Tibial artery (tissue), 4 donors: ENCODE measurements at regions not wholly inside any gene's neighbourhood (a gene's known extent, or its start where the extent isn't known, plus 50 kb on each side); places are given as distances from the start of the nearest gene placed in this dataset.

ENCODE experiments used
- DNase-seq, 2 donors: peaks; one replicate each; pipeline ENCODE4 v3.0.0-alpha.2; 2019
- H3K27ac ChIP-seq, 2 donors: fragments of 200-600 bp; sonication (generic) in 1 of 2; 1 replicate in 1 of 2; 2 replicates in 1 of 2; pipeline ENCODE4 v1.5.1; 2018 to 2019; ENCODE audit warnings: mild to moderate bottlenecking in 1 of 2
- H3K27me3 ChIP-seq, 2 donors: fragments of 200-600 bp; sonication (generic) in 1 of 2; one replicate each; pipeline versions ENCODE4 v1.5.1 to v1.6.0; 2016 to 2019
- H3K36me3 ChIP-seq, 3 donors: fragments of 200-600 bp; sonication (generic) in 2 of 3; one replicate each; pipeline ENCODE4 v1.5.1; 2016 to 2019; ENCODE audit warnings: mild to moderate bottlenecking in 2 of 3
- H3K4me1 ChIP-seq, 4 donors: fragments of 200-600 bp; sonication (generic) in 2 of 4; 1 replicate in 3 of 4; 2 replicates in 1 of 4; pipeline ENCODE4 v1.5.1; 2016 to 2019
- H3K4me3 ChIP-seq, 2 donors: fragments of 200-600 bp; sonication (generic) in 1 of 2; 1 replicate in 1 of 2; 2 replicates in 1 of 2; pipeline ENCODE4 v1.5.1; 2018 to 2019; ENCODE audit warnings: mild to moderate bottlenecking in 2 of 2
- H3K9me3 ChIP-seq, 3 donors: fragments of 200-600 bp; sonication (generic) in 1 of 3; one replicate each; pipeline ENCODE4 v1.5.1; 2016 to 2019
- CTCF ChIP-seq, 2 experiments: fragments of 200-600 bp in 1 of 2; fragments of 450-650 bp in 1 of 2; IDR thresholded peaks; one replicate each; pipeline ENCODE4 v1.5.1; 2017 to 2019; ENCODE audit warnings: antibody characterized with exemption in 2 of 2, mild to moderate bottlenecking in 1 of 2, moderate library complexity in 1 of 2
- intact Hi-C: fragments of 100-400 bp; cut with DNase I; formaldehyde crosslinking; loops from one replicate; pipeline ENCODE4 v1.15.0; 2023; ENCODE audit warnings: low total_unique reads

GRCh38 chr3:104731074-104731473, 635.6 kb upstream of the ALCAM start:
- no peak for TF ChIP-seq CTCF (IDR thresholded peaks at IDR 0.05)
- Histone ChIP-seq H3K9me3 (peaks cover 0 to 4% (median 0%) of the 10 kb centered on the region in 3 donors), H3K4me1 (no peaks in the 10 kb centered on the region), H3K36me3 (no peaks in the 10 kb centered on the region), H3K27me3 (no peaks in the 10 kb centered on the region), H3K27ac (no peak overlapping the region), H3K4me3 (no peak overlapping the region)
- intact Hi-C loops, result no loop called here
- DNase-seq, result no peak

GRCh38 chr3:104734627-104735026, 632.1 kb upstream of the ALCAM start:
- intact Hi-C loops, result no loop called here
- H3K36me3 ChIP-seq, result no peaks in the 10 kb centered on the region
- no peak for TF ChIP-seq CTCF (IDR thresholded peaks at IDR 0.05)
- no peak overlapping the region for H3K27ac ChIP-seq
- H3K9me3 ChIP-seq, result no peaks in the 10 kb centered on the region
- DNase-seq, result no peak
- H3K27me3 ChIP-seq, result no peaks in the 10 kb centered on the region
- H3K4me3 ChIP-seq, result no peak overlapping the region
- peaks cover 0 to 4% (median 0%) of the 10 kb centered on the region in 4 donors for H3K4me1 ChIP-seq

GRCh38 chr3:104735691-104736090, 631.0 kb upstream of the ALCAM start:
- H3K36me3 ChIP-seq, result no peaks in the 10 kb centered on the region
- peaks cover 0 to 4% (median 0%) of the 10 kb centered on the region in 4 donors for H3K4me1 ChIP-seq
- H3K4me3 ChIP-seq, result no peak overlapping the region
- no peak for TF ChIP-seq CTCF (IDR thresholded peaks at IDR 0.05)
- no peak overlapping the region for H3K27ac ChIP-seq
- no peaks in the 10 kb centered on the region for H3K9me3 ChIP-seq
- intact Hi-C loops, result no loop called here
- H3K27me3 ChIP-seq, result no peaks in the 10 kb centered on the region
- no peak for DNase-seq

GRCh38 chr3:104738271-104738670, 628.4 kb upstream of the ALCAM start:
- H3K4me3 ChIP-seq, result no peak overlapping the region
- H3K36me3 ChIP-seq, result no peaks in the 10 kb centered on the region
- no peaks in the 10 kb centered on the region for H3K9me3 ChIP-seq
- no peak for DNase-seq
- H3K4me1 ChIP-seq, result peaks cover 0 to 4% (median 0%) of the 10 kb centered on the region in 4 donors
- no peak overlapping the region for H3K27ac ChIP-seq
- intact Hi-C loops, result no loop called here
- TF ChIP-seq CTCF (IDR thresholded peaks at IDR 0.05), result no peak
- H3K27me3 ChIP-seq, result no peaks in the 10 kb centered on the region

GRCh38 chr3:104740874-104741379, 625.8 kb upstream of the ALCAM start:
- Histone ChIP-seq H3K27ac (no peak overlapping the region), H3K9me3 (no peaks in the 10 kb centered on the region), H3K36me3 (no peaks in the 10 kb centered on the region), H3K4me3 (no peak overlapping the region), H3K27me3 (no peaks in the 10 kb centered on the region), H3K4me1 (peaks cover 0 to 4% (median 0%) of the 10 kb centered on the region in 4 donors)
- DNase-seq, result no peak
- intact Hi-C loops, result no loop called here
- no peak for TF ChIP-seq CTCF (IDR thresholded peaks at IDR 0.05)

GRCh38 chr3:104742044-104742443, 624.7 kb upstream of the ALCAM start:
- Histone ChIP-seq H3K36me3 (no peaks in the 10 kb centered on the region), H3K27ac (no peak overlapping the region), H3K9me3 (no peaks in the 10 kb centered on the region), H3K4me3 (no peak overlapping the region), H3K4me1 (peaks cover 0 to 4% (median 0%) of the 10 kb centered on the region in 4 donors), H3K27me3 (no peaks in the 10 kb centered on the region)
- intact Hi-C loops, result no loop called here
- no peak for TF ChIP-seq CTCF (IDR thresholded peaks at IDR 0.05)
- no peak for DNase-seq
